Adrenal gland (tissue), 9 donors: ENCODE measurements at regions not wholly inside any gene's neighbourhood (a gene's known extent, or its start where the extent isn't known, plus 50 kb on each side); places are given as distances from the start of the nearest gene placed in this dataset.

Experiments
- DNase-seq, 7 donors: peaks; one replicate each; pipeline ENCODE4 v3.0.0-alpha.2; 2019 to 2020
- H3K27ac ChIP-seq, 5 donors: fragments of 200-600 bp; sonication (generic) in 4 of 5; 1 replicate in 3 of 5; 2 replicates in 2 of 5; pipeline versions ENCODE4 v1.5.1 to v1.8.0; 2016 to 2020; ENCODE audit warnings: mild to moderate bottlenecking in 1 of 5
- H3K27me3 ChIP-seq: fragments of 200-600 bp; 2 replicates; pipeline ENCODE4 v1.8.0; 2021
- H3K36me3 ChIP-seq, 2 donors: fragments of 200-600 bp; replicated peaks in 1 of 2; 1 replicate in 1 of 2; 2 replicates in 1 of 2; pipeline versions ENCODE4 v1.5.1 to v1.8.0; 2018 to 2022
- H3K4me1 ChIP-seq, 2 donors: fragments of 200-600 bp; replicated peaks in 1 of 2; 1 replicate in 1 of 2; 2 replicates in 1 of 2; pipeline versions ENCODE4 v1.5.1 to v1.8.0; 2018 to 2021
- H3K4me3 ChIP-seq, 4 donors: fragments of 200-600 bp; sonication (generic) in 3 of 4; one replicate each; pipeline ENCODE4 v1.5.1; 2016 to 2018
- H3K9me3 ChIP-seq, 3 donors: fragments of 200-600 bp; sonication (generic) in 1 of 3; replicated peaks in 1 of 3; 1 replicate in 2 of 3; 2 replicates in 1 of 3; pipeline versions ENCODE4 v1.5.1 to v1.8.0; 2016 to 2021
- POLR2A ChIP-seq, 2 donors: fragments of 450-650 bp; IDR thresholded peaks; one replicate each; pipeline ENCODE4 v1.6.1; 2017; ENCODE audit warnings: antibody characterized with exemption in 2 of 2, mild to moderate bottlenecking in 2 of 2, moderate library complexity in 1 of 2
- WGBS, 4 donors: extraction: QIAGEN DNeasy Blood & Tissue Kit in 2 of 4; methylation state at CpG; one replicate each; pipeline versions ENCODE4 v1.1.5 to v1.1.7; 2013 to 2017; 5-methylcytosine and 5-hydroxymethylcytosine counted together
- intact Hi-C, 2 donors: fragments of 100-400 bp; cut with DNase I; formaldehyde crosslinking; loops; one replicate each; pipeline versions ENCODE4 v1.14.1 to v1.15.0; 2022 to 2023
- TF ChIP-seq, protein P1 (sequence below), 6 experiments: fragments of 450-650 bp in 4 of 6; fragments of 200-600 bp in 2 of 6; sonication (generic) in 1 of 6; IDR thresholded peaks; 1 replicate in 5 of 6; 2 replicates in 1 of 6; pipeline versions ENCODE4 v1.5.1 to v1.8.0; 2016 to 2021; ENCODE audit warnings: antibody characterized with exemption in 6 of 6, mild to moderate bottlenecking in 2 of 6, moderate library complexity in 1 of 6
- donor health status: healthy with polysubstance abuse.
- donor health status: Bipolar disorder and iron deficiency.
- donor health status: DM: yes; HTN: yes; CAD: no.
- donor health status: DM: no; HTN: no; CAD: no.
- donor health status: DM: no; HTN: no; CAD: no.

DNA sequence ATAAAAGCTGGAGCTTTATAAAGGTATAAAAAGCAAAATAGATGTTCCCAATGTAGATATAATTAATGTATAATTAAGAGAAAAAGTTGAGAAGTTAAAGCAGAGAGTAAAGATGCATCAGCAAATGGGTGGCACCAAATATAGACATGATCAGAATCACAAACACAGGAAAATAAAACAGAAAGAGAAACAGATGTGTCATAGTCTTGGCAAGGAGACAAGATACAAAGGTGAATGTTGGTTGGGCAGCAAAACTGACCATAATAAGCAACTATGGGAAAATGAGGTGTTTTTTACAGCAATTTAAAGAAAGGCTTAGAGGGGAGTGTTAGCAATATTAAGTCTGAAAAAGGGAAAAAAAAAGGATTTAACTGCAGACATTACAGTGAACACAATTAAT, 135.4 kb upstream of the CLEC14A start:
- Histone ChIP-seq H3K27ac (no peak overlapping the region), H3K36me3 (no peaks in the 10 kb centered on the region), H3K4me1 (no peaks in the 10 kb centered on the region), H3K27me3 (no peaks in the 10 kb centered on the region), H3K9me3 (no peaks in the 10 kb centered on the region), H3K4me3 (no peak overlapping the region)
- TF ChIP-seq, protein P1, sequence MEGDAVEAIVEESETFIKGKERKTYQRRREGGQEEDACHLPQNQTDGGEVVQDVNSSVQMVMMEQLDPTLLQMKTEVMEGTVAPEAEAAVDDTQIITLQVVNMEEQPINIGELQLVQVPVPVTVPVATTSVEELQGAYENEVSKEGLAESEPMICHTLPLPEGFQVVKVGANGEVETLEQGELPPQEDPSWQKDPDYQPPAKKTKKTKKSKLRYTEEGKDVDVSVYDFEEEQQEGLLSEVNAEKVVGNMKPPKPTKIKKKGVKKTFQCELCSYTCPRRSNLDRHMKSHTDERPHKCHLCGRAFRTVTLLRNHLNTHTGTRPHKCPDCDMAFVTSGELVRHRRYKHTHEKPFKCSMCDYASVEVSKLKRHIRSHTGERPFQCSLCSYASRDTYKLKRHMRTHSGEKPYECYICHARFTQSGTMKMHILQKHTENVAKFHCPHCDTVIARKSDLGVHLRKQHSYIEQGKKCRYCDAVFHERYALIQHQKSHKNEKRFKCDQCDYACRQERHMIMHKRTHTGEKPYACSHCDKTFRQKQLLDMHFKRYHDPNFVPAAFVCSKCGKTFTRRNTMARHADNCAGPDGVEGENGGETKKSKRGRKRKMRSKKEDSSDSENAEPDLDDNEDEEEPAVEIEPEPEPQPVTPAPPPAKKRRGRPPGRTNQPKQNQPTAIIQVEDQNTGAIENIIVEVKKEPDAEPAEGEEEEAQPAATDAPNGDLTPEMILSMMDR (IDR thresholded peaks at IDR 0.05) = no peak
- no peak for TF ChIP-seq POLR2A (IDR thresholded peaks at IDR 0.05)
- intact Hi-C loops = no loop called here
- DNase-seq = no peak

DNA sequence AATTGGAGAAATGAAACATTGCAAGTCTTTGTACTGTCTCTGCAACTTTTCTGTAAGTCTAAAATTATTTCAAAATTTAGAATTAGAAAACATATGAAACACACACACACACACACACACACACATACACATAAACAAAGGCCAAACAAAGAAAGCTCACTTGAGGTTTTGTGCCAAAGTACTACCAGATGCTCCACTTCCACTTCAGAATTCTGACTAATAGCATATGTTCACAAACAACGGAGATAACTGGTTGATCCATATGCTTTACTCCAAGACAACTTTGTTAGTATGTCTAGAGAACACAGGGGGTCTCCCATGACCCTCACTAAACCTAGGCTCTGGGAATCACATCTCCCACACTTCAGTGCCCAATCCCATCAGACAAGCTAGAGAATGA, 133.8 kb upstream of the CLEC14A start:
- Histone ChIP-seq H3K9me3 (no peaks in the 10 kb centered on the region), H3K36me3 (no peaks in the 10 kb centered on the region), H3K27me3 (no peaks in the 10 kb centered on the region), H3K4me3 (no peak overlapping the region), H3K4me1 (no peaks in the 10 kb centered on the region), H3K27ac (no peak overlapping the region)
- TF ChIP-seq, protein P1 (IDR thresholded peaks at IDR 0.05) = no peak
- no peak for TF ChIP-seq POLR2A (IDR thresholded peaks at IDR 0.05)
- DNase-seq = no peak
- intact Hi-C loops = no loop called here
- WGBS, 4 donors = 63 to 73% (median 71%) methylated on average over 1 of the region's 1 CpG

DNA sequence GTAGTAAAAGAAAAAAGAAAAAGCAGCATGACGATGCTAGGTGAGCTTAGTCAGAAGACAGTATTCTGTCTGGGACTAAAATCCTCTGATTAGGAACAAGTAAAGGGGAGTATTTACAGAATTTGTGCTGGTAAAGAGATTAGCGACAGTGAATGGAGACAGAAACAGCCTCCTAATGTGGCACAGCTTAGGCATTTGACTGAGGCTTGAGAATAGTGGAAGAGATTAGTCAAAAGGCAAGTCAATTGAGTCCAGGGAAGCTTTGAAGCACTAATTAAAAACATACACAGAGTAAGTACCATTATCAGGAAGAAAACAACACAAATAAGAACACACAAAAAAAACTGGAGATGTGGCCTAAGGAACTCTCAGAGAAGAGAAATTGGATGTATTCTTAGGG, 131.9 kb upstream of the CLEC14A start:
- no peak overlapping the region for H3K27ac ChIP-seq
- H3K4me3 ChIP-seq = no peak overlapping the region
- intact Hi-C loops = no loop called here
- 74 to 82% (median 81%) methylated on average over 2 of the region's 2 CpGs for WGBS, 4 donors
- DNase-seq = no peak
- TF ChIP-seq POLR2A (IDR thresholded peaks at IDR 0.05) = no peak
- TF ChIP-seq, protein P1 (IDR thresholded peaks at IDR 0.05) = no peak
- H3K36me3 ChIP-seq = no peaks in the 10 kb centered on the region
- no peaks in the 10 kb centered on the region for H3K27me3 ChIP-seq
- H3K9me3 ChIP-seq = no peaks in the 10 kb centered on the region
- no peaks in the 10 kb centered on the region for H3K4me1 ChIP-seq

DNA sequence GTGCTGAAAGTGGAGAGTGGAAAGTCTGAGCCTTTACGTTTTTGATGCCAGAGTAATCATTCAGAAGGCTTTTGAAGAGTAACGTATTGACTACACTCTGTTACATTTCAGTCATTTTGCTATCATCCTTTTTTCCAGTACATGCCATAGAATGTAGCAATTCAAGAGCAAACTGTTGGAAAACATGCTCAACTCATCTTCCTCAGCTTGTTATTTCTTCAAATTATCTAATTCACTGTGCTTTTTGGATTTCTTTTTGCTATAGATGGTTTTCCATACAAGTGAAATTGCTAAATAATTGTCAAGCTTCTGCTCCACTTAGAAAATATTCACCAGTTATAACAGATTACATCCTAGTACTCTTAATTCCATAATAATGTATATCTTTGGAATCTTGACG, 129.9 kb upstream of the CLEC14A start:
- intact Hi-C loops = no loop called here
- H3K27me3 ChIP-seq = no peaks in the 10 kb centered on the region
- no peaks in the 10 kb centered on the region for H3K9me3 ChIP-seq
- WGBS, 4 donors = 56 to 76% (median 62%) methylated on average over 3 of the region's 3 CpGs
- DNase-seq = no peak
- H3K4me3 ChIP-seq = no peak overlapping the region
- no peaks in the 10 kb centered on the region for H3K4me1 ChIP-seq
- TF ChIP-seq, protein P1 (IDR thresholded peaks at IDR 0.05) = no peak
- no peak for TF ChIP-seq POLR2A (IDR thresholded peaks at IDR 0.05)
- H3K36me3 ChIP-seq = no peaks in the 10 kb centered on the region
- H3K27ac ChIP-seq = no peak overlapping the region
